HG03354 (cell line): ENCODE measurements at regions not wholly inside any gene's neighbourhood (a gene's known extent, or its start where the extent isn't known, plus 50 kb on each side); places are given as distances from the start of the nearest gene placed in this dataset.

Experiments used
- ATAC-seq: cut with Tn5 transposase; IDR thresholded peaks from one replicate; pipeline ENCODE4 v1.9.1; 2021; ENCODE audit warnings: mild to moderate bottlenecking; ENCODE audit not compliant: unreplicated experiment, poor library complexity, severe bottlenecking

DNA sequence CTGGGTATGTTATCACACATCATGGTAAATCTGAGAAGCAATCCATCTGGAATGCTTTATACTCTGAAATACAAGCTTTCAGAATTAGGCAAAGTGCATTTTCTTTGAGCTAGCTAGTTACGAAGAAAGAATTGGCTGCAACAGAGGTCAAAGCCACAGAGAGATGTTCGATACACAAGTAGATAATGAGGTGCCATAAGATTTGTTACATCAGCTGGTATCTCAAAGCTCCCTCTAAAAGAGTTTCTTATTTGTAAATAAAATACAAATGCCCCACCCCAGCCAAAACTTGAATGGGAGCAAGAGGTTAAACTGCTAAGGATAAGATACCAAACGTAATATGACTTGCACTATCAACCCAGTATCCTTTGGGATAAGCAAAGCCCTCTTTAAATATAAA lies 84.0 kb upstream of the SLCO3A1 start:
- ATAC-seq, result no peak

DNA sequence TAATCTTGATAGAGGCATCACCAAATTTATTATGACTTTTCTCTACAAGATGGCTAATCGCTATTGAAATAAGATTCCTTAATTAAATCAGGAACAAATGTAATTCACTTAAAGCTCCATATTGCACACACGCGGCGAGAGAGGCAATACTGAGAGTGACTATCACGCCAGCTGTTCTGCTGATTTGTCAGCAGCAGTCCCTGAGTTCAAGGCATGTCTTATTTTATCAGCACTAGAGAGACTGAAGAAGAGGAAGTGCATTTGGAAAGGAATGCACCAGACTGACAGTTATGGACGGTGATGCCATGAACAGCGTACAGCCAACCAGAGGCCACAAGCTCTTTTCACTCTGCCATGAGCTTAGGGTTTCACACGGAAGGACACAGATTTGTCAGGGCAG lies 83.6 kb upstream of the SLCO3A1 start:
- ATAC-seq, result no peak

DNA sequence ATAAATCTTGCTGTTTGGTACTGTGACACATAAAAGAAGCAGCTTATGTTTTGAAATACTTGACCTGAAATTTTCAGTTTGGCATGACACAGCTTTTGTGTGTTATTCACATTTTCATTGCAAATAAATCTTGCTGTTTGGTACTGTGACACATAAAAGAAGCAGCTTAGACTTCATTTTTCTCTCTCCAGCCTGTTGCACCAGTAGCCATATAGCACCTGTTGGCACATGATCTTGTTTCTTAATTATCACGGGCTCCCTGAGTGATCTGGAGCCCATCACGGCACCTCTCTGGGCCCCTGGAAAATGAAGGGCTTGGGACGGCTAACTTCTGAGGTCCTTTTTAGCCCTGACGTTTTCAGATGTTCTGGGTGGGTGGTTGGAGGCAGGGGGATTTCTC lies 77.4 kb upstream of the SLCO3A1 start:
- ATAC-seq, result no peak

DNA sequence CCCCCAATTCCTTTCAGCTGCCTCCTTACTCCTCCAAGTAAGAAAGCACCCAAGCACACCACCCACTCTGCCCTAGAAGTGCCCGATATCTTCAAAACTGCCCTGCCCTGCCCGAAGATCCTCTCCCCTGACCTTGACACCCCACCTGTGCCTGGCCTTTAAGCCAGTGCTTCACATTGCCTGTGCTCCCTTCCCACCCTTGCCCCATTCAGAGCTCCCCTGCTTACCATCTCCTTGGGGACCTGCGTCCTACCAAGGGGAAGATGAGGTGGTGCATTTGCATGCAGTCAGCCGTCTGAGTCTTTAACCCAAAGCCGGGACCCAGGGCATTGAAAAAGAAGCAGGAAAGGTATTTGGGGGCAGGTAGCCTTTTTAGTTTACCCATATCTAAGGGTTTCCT lies 73.5 kb upstream of the SLCO3A1 start:
- no peak for ATAC-seq

DNA sequence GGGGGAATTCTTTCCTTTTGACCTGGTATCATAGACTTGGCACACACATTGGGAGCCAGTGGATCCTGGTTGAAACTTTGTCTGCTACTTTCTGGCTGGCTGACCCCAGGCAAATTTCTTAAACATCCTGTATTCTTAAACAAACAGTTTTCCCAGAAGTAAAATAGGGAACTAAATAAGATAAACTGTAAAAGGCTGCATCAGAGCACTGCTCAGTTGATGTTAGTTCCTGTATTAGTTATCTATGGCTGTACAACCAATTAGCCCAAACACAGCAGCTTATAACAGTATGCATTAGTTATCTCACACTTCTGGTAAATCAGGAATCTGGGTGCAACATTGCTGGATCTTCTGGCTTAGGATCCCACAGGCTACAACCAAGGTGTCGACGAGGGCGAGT lies 73.1 kb upstream of the SLCO3A1 start:
- ATAC-seq, result no peak

DNA sequence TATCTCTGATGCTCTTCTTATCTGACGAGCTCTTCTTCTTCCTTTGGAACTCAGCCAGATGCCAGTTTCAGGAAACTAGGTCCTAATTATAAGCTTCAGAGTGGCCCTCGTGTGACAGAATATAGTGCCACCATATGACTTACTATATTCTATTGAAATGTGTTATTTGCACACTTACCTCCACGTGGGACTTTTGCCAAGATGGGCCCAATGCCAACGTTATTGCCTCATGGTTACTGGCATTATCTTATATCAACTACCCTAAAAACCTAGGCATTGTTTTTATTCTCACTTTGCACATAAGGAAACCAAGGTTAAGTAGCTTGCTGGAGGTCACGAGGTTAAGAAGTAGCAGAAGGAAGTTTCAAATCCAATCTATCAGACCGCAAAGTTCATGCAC lies 71.3 kb upstream of the SLCO3A1 start:
- no peak for ATAC-seq

DNA sequence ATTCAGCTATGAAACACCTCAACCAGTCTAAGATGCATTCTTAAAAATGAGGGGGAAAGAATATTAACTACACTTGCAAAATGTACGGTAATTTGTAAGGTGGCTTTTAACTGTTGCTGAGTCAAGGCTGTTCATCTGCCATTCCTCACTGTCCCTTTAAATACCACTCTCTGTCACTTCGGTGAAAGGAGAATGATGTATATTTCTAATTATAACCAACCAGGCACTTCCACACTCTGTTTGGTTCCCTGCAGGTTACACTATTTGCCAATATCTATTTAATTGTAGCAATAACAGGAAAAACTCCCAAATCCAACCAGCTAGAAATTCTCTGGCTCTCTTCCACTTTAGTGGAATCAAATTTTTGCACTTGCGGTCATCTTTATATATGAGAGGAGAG lies 70.5 kb upstream of the SLCO3A1 start:
- no peak for ATAC-seq

DNA sequence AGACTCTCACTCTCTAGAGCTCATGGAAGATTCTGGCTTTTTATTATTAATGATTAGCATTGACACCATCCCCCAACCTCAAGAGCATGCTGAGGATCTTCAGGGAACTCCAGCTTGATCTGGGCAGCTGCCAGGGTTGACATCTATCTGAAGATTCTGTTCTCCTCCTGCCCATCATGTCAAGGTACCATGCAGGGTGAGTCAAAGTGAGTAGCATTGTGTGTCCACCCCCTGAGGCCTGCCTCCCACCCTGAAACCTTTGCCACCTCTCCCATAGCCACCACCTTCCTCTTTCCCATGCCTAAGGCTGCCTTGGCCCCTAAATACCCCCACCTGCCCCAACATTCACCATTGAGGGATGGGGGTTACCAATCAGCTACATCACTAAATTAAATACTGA lies 70.1 kb upstream of the SLCO3A1 start:
- no peak for ATAC-seq

DNA sequence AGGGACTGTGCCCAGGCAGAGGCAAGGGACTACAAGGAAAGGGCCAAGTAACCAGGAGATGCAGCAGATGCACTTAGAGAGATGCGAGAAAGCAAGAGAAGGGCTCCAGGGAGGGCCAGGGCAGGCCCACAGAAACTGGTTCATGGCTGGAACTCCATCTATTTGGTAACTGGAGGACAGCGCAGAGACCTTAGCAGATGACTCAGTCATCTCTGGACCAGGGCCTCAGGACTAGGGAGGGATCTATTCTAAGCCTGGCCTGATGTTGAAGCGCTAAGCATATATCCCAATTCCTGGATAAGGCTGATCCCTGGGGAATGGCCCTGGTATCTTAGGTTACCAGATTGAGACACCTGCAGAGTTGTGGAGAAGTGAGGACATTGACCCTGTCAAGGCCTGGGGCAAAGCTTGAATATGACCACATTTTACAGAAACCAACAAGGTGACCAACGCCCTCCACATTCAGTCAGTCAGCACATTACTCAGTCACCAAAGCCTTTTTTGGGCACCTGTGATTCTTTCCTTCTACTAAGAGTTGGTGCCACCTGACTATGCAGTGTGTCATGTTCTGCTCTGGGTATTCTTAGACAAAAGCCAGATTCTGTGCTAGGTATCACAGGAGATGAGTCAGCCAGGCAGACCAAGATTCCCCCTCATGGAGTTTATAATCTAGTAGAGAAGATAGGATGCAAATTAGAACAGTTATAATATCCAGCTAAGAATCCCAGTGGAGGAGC lies 68.4 kb upstream of the SLCO3A1 start:
- no peak for ATAC-seq

DNA sequence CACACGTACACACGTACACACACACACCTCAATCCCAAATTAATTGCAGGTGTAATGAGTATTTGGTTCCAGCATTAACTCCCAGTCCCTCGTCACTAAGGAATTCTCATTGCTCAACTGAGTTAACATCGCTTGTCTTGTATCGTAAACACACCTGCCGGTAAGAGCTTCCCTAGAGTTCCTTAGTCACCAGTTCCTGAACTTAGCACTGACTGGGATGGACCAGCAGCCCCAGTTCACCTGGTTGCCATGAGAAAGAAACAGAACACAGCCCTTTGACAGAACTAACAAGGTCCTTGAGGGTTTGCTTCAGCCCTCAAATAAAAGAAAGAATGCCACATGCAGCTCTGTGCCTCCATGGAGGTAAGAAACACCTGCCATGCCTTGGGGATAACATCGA lies 66.3 kb upstream of the SLCO3A1 start:
- no peak for ATAC-seq

DNA sequence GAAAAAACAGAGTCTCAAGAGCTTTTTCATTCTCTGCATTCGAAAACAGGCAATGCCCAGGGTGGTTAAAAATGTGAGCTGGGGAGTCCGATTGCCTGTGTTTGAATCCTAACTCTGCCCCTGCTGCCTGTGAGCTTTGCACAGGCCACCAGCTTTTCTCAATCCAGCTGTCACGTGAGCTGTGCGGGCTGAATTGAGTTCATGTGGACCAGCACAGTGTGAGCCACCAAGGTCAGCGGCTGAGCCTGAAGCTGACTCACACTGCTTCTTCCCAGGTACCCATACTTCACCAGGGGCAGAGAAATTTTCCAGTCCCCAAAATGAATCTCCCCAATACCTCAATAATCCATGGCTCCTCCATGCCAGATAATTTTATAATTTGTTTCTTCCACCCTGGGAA lies 64.4 kb upstream of the SLCO3A1 start:
- ATAC-seq, result no peak

DNA sequence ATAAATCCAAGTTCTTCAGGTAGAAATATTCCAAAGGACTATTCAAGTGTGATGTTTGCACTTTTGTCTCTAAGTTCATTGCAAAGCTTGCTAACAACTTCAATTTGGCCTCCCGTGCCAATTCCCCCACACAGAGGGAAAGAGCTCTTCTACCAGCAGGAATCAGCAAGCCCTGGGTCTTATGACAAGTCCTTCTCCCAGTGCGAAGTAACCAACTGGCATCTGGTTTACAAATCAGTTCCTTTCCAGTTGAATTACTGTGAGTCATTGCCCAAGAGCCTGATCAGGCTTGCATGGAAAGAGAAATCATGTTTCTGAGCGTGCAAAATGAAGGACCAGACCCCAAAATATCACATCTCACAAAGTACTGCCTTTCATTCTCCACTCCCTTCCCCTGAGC lies 62.7 kb upstream of the SLCO3A1 start:
- no peak for ATAC-seq

DNA sequence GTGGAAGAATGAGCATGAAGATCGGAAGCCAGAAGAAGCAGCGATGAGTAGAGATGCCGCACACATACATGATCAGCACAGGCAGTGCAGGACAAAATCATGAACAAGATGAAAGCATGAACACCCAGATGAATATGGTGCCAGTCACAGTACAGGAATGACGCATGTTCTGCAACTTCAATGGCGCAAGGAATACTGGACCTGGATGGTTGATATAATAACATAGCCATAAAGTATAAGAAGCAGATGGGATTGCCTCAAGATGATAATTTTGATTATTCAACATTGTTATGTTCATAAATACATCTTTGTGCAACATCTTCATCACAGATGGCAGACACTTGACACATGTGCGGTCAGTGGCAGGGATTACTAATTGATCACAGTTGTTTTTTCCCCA lies 59.7 kb upstream of the SLCO3A1 start:
- no peak for ATAC-seq

DNA sequence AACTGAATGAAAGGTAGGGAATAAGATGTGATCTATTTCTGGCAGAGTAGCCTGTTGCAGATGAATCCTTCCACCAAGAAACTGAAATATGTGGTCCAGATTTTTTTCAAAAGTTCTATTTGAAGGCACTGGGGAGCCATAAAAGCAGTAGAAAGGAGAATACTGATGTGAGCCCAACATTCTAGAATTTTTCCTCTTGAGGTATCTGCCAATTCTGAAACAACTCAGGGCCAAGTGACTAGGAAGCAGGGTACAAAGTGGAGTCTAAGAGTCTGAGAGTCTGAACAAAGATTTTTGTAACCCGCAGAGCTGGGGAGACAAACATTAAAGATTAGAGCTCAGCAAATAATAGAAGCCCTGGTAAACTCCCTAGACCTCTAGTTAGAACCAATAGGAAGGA lies 58.3 kb upstream of the SLCO3A1 start:
- ATAC-seq, result no peak

DNA sequence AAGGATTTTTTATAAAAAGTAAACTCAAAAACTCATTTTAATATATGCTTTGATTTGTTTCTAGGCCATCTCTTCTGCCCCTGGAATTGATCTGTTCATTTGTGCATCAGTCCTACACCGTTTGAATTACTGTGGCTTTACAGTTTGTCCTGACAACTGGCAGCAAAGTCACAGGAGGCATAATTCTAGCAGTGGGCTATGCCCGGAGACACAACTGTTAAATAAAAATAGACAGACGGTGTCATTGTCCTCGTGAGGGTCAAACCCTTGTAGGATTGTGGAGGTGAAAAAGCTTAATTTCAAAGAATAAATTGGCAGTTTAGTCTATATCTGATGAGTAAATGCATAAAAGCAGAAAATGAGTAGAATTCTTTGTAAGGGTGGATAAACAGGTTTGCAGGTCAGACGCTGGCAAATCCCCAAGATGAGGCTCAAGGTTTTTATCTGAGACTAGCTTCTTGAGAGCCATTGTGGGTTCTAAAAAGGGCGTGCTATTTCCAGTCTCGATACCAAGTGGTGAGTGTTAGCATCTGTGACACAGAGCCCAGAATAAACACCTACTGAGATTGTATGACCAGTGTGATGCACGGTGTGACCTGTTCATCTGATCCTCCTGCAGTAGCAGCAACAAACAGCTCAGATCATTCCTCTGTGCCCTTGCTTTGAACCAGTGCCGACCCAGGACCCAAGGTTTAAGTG lies 51.5 kb upstream of the SLCO3A1 start:
- ATAC-seq, result no peak

DNA sequence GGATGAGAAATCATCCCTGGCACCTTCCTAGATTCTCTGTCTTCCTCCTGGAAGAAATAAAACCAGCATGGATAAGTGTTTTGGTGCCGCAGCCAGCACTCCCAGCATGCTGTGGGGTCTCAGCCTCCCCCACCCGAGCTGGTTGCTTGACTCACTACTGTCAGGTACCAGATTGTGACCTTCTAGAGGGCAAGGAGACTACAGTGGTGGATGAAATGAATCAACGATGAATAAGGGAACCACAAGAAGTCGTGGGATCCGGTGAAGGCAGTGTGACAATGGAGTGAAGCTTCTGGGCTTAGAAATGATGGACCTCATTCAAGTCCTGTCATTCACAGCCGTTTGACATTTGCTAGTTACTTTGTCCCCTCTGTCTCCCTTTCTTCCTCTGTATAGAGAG lies 50.2 kb upstream of the SLCO3A1 start:
- ATAC-seq, result no peak
